IPS-20b (cell line): ENCODE measurements at regions not wholly inside any gene's neighbourhood (a gene's known extent, or its start where the extent isn't known, plus 50 kb on each side); places are given as distances from the start of the nearest gene placed in this dataset.

Experiments
- H3K27ac ChIP-seq: one replicate; pipeline ENCODE4 v1.5.1; 2013; ENCODE audit warnings: low read length
- H3K27me3 ChIP-seq: 2 replicates; pipeline ENCODE4 v1.6.1; 2013; ENCODE audit warnings: mild to moderate bottlenecking, low read length, inconsistent platforms; ENCODE audit not compliant: insufficient read depth
- H3K36me3 ChIP-seq: 2 replicates; pipeline ENCODE4 v1.6.1; 2013; ENCODE audit warnings: low read depth, mild to moderate bottlenecking, inconsistent platforms, low read length, moderate library complexity; ENCODE audit not compliant: insufficient read depth
- H3K4me1 ChIP-seq: 2 replicates; pipeline ENCODE4 v1.6.1; 2013; ENCODE audit warnings: mild to moderate bottlenecking, control low read depth, inconsistent platforms, low read length, moderate library complexity; ENCODE audit not compliant: insufficient read depth
- H3K4me3 ChIP-seq: 2 replicates; pipeline ENCODE4 v1.5.1; 2013; ENCODE audit warnings: mild to moderate bottlenecking, low read length, inconsistent platforms
- H3K9ac ChIP-seq: 2 replicates; pipeline ENCODE4 v1.6.1; 2013; ENCODE audit warnings: low read depth, mild to moderate bottlenecking, inconsistent platforms, low read length, moderate library complexity
- H3K9me3 ChIP-seq: 2 replicates; pipeline ENCODE4 v1.6.1; 2013; ENCODE audit warnings: mild to moderate bottlenecking, low read depth, low read length, inconsistent platforms; ENCODE audit not compliant: insufficient read depth

- Histone ChIP-seq H3K27me3 (no peaks in the 10 kb centered on the region), H3K27ac (no peak overlapping the region), H3K4me3 (no peak overlapping the region), H3K36me3 (no peaks in the 10 kb centered on the region), H3K4me1 (no peaks in the 10 kb centered on the region), H3K9ac (no peak overlapping the region), H3K9me3 (no peaks in the 10 kb centered on the region)
Measured at GRCh38 chr20:40161391-40161790, 527.6 kb downstream of the MAFB start.

GRCh38 chr20:40160097-40160550 lies 528.9 kb downstream of the MAFB start:
- Histone ChIP-seq H3K27ac (no peak overlapping the region), H3K9ac (no peak overlapping the region), H3K27me3 (no peaks in the 10 kb centered on the region), H3K36me3 (no peaks in the 10 kb centered on the region), H3K9me3 (no peaks in the 10 kb centered on the region), H3K4me1 (no peaks in the 10 kb centered on the region), H3K4me3 (no peak overlapping the region)

- Histone ChIP-seq H3K4me1 (no peaks in the 10 kb centered on the region), H3K27ac (no peak overlapping the region), H3K4me3 (no peak overlapping the region), H3K27me3 (no peaks in the 10 kb centered on the region), H3K9me3 (no peaks in the 10 kb centered on the region), H3K9ac (no peak overlapping the region), H3K36me3 (no peaks in the 10 kb centered on the region)
Measured at GRCh38 chr20:40159276-40159675, 529.8 kb downstream of the MAFB start.

- Histone ChIP-seq H3K36me3 (no peaks in the 10 kb centered on the region), H3K9me3 (no peaks in the 10 kb centered on the region), H3K27me3 (no peaks in the 10 kb centered on the region), H3K9ac (no peak overlapping the region), H3K4me1 (no peaks in the 10 kb centered on the region), H3K4me3 (no peak overlapping the region), H3K27ac (no peak overlapping the region)
Measured at GRCh38 chr20:40156600-40157317, 532.3 kb downstream of the MAFB start.

- no peaks in the 10 kb centered on the region for H3K4me1 ChIP-seq
- no peaks in the 10 kb centered on the region for H3K27me3 ChIP-seq
- no peak overlapping the region for H3K27ac ChIP-seq
- no peaks in the 10 kb centered on the region for H3K9me3 ChIP-seq
- no peak overlapping the region for H3K9ac ChIP-seq
- no peaks in the 10 kb centered on the region for H3K36me3 ChIP-seq
- H3K4me3 ChIP-seq, result no peak overlapping the region
Measured at GRCh38 chr20:40154514-40154913, 534.5 kb downstream of the MAFB start.

GRCh38 chr20:40148886-40149285 lies 540.1 kb downstream of the MAFB start:
- Histone ChIP-seq H3K27ac (no peak overlapping the region), H3K36me3 (no peaks in the 10 kb centered on the region), H3K4me3 (no peak overlapping the region), H3K4me1 (no peaks in the 10 kb centered on the region), H3K9ac (no peak overlapping the region), H3K27me3 (no peaks in the 10 kb centered on the region), H3K9me3 (no peaks in the 10 kb centered on the region)

- H3K4me1 ChIP-seq, result no peaks in the 10 kb centered on the region
- no peaks in the 10 kb centered on the region for H3K9me3 ChIP-seq
- no peaks in the 10 kb centered on the region for H3K36me3 ChIP-seq
- no peaks in the 10 kb centered on the region for H3K27me3 ChIP-seq
- no peak overlapping the region for H3K4me3 ChIP-seq
- H3K9ac ChIP-seq, result no peak overlapping the region
- no peak overlapping the region for H3K27ac ChIP-seq
Measured at GRCh38 chr20:40146071-40146470, 543.0 kb downstream of the MAFB start.

- no peak overlapping the region for H3K9ac ChIP-seq
- H3K27me3 ChIP-seq, result no peaks in the 10 kb centered on the region
- H3K4me3 ChIP-seq, result no peak overlapping the region
- H3K27ac ChIP-seq, result no peak overlapping the region
- H3K4me1 ChIP-seq, result no peaks in the 10 kb centered on the region
- no peaks in the 10 kb centered on the region for H3K36me3 ChIP-seq
- no peaks in the 10 kb centered on the region for H3K9me3 ChIP-seq
Measured at GRCh38 chr20:40144581-40144980, 544.5 kb downstream of the MAFB start.

- no peaks in the 10 kb centered on the region for H3K36me3 ChIP-seq
- no peaks in the 10 kb centered on the region for H3K4me1 ChIP-seq
- H3K27ac ChIP-seq, result no peak overlapping the region
- no peaks in the 10 kb centered on the region for H3K27me3 ChIP-seq
- peaks cover 8% of the 10 kb centered on the region; the same call in 1 of the 2 replicates for H3K9me3 ChIP-seq
- H3K9ac ChIP-seq, result no peak overlapping the region
- H3K4me3 ChIP-seq, result no peak overlapping the region
Measured at GRCh38 chr20:40134176-40134575, 554.9 kb downstream of the MAFB start.

- H3K27me3 ChIP-seq, result no peaks in the 10 kb centered on the region
- H3K9me3 ChIP-seq, result no peaks in the 10 kb centered on the region
- H3K4me1 ChIP-seq, result no peaks in the 10 kb centered on the region
- H3K27ac ChIP-seq, result no peak overlapping the region
- no peak overlapping the region for H3K4me3 ChIP-seq
- no peaks in the 10 kb centered on the region for H3K36me3 ChIP-seq
- no peak overlapping the region for H3K9ac ChIP-seq
Measured at GRCh38 chr20:40120827-40121226, 568.2 kb downstream of the MAFB start.

GRCh38 chr20:40111282-40111681 lies 577.8 kb downstream of the MAFB start:
- H3K27me3 ChIP-seq, result no peaks in the 10 kb centered on the region
- no peak overlapping the region for H3K27ac ChIP-seq
- H3K36me3 ChIP-seq, result no peaks in the 10 kb centered on the region
- H3K4me3 ChIP-seq, result no peak overlapping the region
- H3K9me3 ChIP-seq, result no peaks in the 10 kb centered on the region
- 0 out of 2 replicates have a peak, but pooled peaks cover 4% of the 10 kb centered on the region for H3K4me1 ChIP-seq
- no peak overlapping the region for H3K9ac ChIP-seq

GRCh38 chr20:40110311-40110831 lies 578.7 kb downstream of the MAFB start:
- H3K36me3 ChIP-seq, result no peaks in the 10 kb centered on the region
- 0 out of 2 replicates have a peak, but pooled peaks cover 4% of the 10 kb centered on the region for H3K4me1 ChIP-seq
- no peaks in the 10 kb centered on the region for H3K9me3 ChIP-seq
- no peaks in the 10 kb centered on the region for H3K27me3 ChIP-seq
- no peak overlapping the region for H3K4me3 ChIP-seq
- H3K27ac ChIP-seq, result no peak overlapping the region
- no peak overlapping the region for H3K9ac ChIP-seq
